ENCODE measurements at regions not wholly inside any gene's neighbourhood (a gene's known extent, or its start where the extent isn't known, plus 50 kb on each side); places are given as distances from the start of the nearest gene placed in this dataset.

DNA sequence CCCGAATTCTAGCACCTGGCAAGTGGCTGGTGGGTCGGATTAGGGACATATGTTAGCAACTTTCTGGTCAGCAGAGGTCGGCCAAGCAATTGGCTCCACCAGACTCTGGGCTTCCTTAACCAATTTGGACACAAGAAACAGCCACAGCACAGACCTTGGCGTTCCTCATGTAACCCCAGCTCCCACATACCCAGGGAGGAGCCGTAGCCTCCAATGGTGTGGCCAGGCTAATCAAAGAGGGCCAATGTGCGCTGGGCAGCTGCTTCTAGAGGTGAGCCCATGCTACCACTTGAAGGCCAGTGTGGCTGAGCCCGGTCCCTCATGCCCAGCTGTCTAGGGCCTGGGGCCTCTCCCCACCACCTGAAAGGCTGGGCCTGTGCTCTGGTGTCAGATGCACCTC is 82.5 kb upstream of the MSX1 start:
- CTCF ChIA-PET: no interaction called here

More for the DNA sequence above, 82.5 kb upstream of the MSX1 start:
- intact Hi-C loops (cut with micrococcal nuclease): no loop called here
- no peaks in the 10 kb centered on the region for H3K27me3 ChIP-seq (ENCODE audit: insufficient read depth, low read length)
- H3K9me2 ChIP-seq (ENCODE audit: insufficient read depth): no peaks in the 10 kb centered on the region
- H4K20me1 ChIP-seq (ENCODE audit: insufficient read depth): no peaks in the 10 kb centered on the region
- BruUV-seq (replicated peaks): no TSS peak
- POLR2A ChIA-PET: no interaction called here
- RAD21 ChIA-PET (ENCODE audit: low non-redundant PET in 1 of 2, low total read pairs in 2 of 2, uncharacterized antibody in 2 of 2, unreplicated experiment in 2 of 2): no interaction called here
- H2AFZ ChIP-seq (ENCODE audit: low read depth, low read length, poor library complexity, severe bottlenecking): no peak overlapping the region
- H3K36me3 ChIP-seq (ENCODE audit: control insufficient read depth in 1 of 2, insufficient read depth in 2 of 2, low read length in 2 of 2): no peaks in the 10 kb centered on the region
- H3K4me1 ChIP-seq (ENCODE audit: control insufficient read depth in 1 of 2, insufficient read depth in 2 of 2, low read length in 2 of 2): peaks cover 15 to 34% of the 10 kb centered on the region in 2 experiments
- no peak overlapping the region for H3K4me3 ChIP-seq (replicated peaks in 1 of 2; ENCODE audit: low read depth in 1 of 2, low read length in 2 of 2)
- H3K27ac ChIP-seq (ENCODE audit: low read depth, low read length): no peak overlapping the region
- ATAC-seq (no peak), DNase-seq (ENCODE audit: low read depth, low spot score) (no peak)
- no peaks in the 10 kb centered on the region for H3K79me2 ChIP-seq (ENCODE audit: insufficient read depth, low read length)
- no peak overlapping the region for H3K4me2 ChIP-seq (ENCODE audit: low read length)
- H3K9ac ChIP-seq (ENCODE audit: low read length): no peak overlapping the region
- no peak for TF ChIP-seq EZH2phosphoT487 (IDR thresholded peaks at IDR 0.05; ENCODE audit: borderline replicate concordance)
- no peak for TF ChIP-seq FOSL1 (IDR thresholded peaks at IDR 0.05; ENCODE audit: low read depth)
- TF ChIP-seq, protein P1, sequence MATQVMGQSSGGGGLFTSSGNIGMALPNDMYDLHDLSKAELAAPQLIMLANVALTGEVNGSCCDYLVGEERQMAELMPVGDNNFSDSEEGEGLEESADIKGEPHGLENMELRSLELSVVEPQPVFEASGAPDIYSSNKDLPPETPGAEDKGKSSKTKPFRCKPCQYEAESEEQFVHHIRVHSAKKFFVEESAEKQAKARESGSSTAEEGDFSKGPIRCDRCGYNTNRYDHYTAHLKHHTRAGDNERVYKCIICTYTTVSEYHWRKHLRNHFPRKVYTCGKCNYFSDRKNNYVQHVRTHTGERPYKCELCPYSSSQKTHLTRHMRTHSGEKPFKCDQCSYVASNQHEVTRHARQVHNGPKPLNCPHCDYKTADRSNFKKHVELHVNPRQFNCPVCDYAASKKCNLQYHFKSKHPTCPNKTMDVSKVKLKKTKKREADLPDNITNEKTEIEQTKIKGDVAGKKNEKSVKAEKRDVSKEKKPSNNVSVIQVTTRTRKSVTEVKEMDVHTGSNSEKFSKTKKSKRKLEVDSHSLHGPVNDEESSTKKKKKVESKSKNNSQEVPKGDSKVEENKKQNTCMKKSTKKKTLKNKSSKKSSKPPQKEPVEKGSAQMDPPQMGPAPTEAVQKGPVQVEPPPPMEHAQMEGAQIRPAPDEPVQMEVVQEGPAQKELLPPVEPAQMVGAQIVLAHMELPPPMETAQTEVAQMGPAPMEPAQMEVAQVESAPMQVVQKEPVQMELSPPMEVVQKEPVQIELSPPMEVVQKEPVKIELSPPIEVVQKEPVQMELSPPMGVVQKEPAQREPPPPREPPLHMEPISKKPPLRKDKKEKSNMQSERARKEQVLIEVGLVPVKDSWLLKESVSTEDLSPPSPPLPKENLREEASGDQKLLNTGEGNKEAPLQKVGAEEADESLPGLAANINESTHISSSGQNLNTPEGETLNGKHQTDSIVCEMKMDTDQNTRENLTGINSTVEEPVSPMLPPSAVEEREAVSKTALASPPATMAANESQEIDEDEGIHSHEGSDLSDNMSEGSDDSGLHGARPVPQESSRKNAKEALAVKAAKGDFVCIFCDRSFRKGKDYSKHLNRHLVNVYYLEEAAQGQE (IDR thresholded peaks at IDR 0.05; ENCODE audit: low read depth): no peak
- TF ChIP-seq CEBPB (IDR thresholded peaks at IDR 0.05; ENCODE audit: low read depth): no peak
- no peak for TF ChIP-seq YY1 (IDR thresholded peaks at IDR 0.05; ENCODE audit: extremely low read depth, insufficient replicate concordance, low read depth, low read length)
- TF ChIP-seq, protein P2, sequence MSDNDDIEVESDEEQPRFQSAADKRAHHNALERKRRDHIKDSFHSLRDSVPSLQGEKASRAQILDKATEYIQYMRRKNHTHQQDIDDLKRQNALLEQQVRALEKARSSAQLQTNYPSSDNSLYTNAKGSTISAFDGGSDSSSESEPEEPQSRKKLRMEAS (IDR thresholded peaks at IDR 0.05): no peak
- no peak for TF ChIP-seq ZFX (IDR thresholded peaks at IDR 0.05)
- no peak for TF ChIP-seq RAD21 (IDR thresholded peaks at IDR 0.05; ENCODE audit: low read depth)
- TF ChIP-seq CTCF (IDR thresholded peaks at IDR 0.05 in 2 of 3, conservative IDR thresholded peaks at IDR 0.05 in 1 of 3; ENCODE audit: borderline replicate concordance in 1 of 3, insufficient read depth in 1 of 3, low read depth in 2 of 3, low read length in 2 of 3): no peak
- TF ChIP-seq SRF (IDR thresholded peaks at IDR 0.05; ENCODE audit: low read depth): no peak
- TF ChIP-seq ATF3 (IDR thresholded peaks at IDR 0.05): no peak
- no peaks in the 10 kb centered on the region for H3K9me3 ChIP-seq (ENCODE audit: control insufficient read depth in 1 of 2, insufficient read depth in 1 of 2, low read depth in 1 of 2, low read length in 2 of 2)
